SH-SY5Y (cell line): ENCODE measurements at regions not wholly inside any gene's neighbourhood (a gene's known extent, or its start where the extent isn't known, plus 50 kb on each side); places are given as distances from the start of the nearest gene placed in this dataset.

Source experiments
- GATA2 ChIP-seq: IDR thresholded peaks from 2 replicates; pipeline ENCODE4 v1.6.1; 2011; ENCODE audit warnings: mild to moderate bottlenecking, low read depth, low read length
- GATA3 ChIP-seq: IDR thresholded peaks from 2 replicates; pipeline ENCODE4 v1.6.1; 2011; ENCODE audit warnings: low read depth, mild to moderate bottlenecking, low read length, moderate library complexity

DNA sequence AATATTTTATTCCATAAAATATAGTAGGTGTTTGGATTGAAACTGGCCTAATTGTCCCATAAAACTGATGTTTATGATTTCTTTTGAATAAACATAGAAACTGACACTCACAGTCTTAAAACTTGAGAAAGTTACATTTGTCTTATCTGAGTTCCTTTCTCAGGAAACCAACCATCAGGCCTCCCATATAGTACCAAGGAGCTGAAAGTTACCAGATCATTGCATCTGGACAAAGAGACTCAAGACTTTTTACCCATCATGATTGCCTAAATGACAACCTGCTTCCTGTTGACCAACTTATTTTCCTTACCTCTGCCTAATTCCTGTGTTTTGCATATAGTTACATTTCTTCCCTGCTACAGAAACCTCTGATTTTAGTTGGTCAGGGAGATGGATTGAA, 137.0 kb upstream of the XPO1 start:
- TF ChIP-seq GATA3: no peak
- no peak for TF ChIP-seq GATA2

DNA sequence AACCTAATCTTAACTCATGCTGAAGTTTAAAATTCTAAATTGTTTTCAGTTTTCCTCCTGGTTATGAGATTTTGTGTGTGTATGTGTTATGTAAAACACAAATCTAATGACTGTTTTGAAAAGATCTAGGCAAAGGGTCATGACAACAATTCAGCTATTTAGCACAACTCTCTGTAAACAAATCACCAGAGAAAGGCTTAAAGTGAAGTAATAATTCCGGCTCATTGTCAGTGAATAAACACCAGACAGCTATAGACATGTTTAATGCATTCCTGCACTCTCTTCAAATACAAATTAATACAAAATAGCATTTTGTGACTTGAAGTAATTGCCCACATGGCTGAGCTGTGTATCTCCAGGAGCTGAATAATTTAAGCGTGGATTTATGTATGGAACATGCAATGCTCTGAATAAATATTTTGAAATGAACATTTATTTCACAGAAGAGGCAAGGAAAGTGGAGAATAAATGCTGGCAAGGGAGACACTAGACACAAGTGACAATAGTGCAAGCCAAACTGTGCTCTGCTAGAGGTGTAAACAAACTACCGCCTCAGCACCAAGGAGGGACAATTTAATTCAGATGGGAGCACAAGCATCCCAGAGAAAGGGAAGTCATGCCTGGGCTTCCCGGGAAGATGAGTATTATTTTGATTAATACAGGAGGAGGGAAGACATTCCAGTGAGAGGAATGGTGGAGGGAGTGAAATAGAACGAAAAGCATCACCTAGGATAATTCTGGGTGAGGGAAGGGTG, 133.6 kb upstream of the XPO1 start:
- TF ChIP-seq GATA3: no peak
- TF ChIP-seq GATA2: no peak

- no peak for TF ChIP-seq GATA3
- no peak for TF ChIP-seq GATA2
Observed at GRCh38 chr2:61670591-61671501, 132.7 kb upstream of the XPO1 start.

- no peak for TF ChIP-seq GATA2
Observed at GRCh38 chr2:61664190-61664589, 126.0 kb upstream of the XPO1 start.

GRCh38 chr2:61662990-61663389, 124.8 kb upstream of the XPO1 start:
- TF ChIP-seq GATA2: no peak

DNA sequence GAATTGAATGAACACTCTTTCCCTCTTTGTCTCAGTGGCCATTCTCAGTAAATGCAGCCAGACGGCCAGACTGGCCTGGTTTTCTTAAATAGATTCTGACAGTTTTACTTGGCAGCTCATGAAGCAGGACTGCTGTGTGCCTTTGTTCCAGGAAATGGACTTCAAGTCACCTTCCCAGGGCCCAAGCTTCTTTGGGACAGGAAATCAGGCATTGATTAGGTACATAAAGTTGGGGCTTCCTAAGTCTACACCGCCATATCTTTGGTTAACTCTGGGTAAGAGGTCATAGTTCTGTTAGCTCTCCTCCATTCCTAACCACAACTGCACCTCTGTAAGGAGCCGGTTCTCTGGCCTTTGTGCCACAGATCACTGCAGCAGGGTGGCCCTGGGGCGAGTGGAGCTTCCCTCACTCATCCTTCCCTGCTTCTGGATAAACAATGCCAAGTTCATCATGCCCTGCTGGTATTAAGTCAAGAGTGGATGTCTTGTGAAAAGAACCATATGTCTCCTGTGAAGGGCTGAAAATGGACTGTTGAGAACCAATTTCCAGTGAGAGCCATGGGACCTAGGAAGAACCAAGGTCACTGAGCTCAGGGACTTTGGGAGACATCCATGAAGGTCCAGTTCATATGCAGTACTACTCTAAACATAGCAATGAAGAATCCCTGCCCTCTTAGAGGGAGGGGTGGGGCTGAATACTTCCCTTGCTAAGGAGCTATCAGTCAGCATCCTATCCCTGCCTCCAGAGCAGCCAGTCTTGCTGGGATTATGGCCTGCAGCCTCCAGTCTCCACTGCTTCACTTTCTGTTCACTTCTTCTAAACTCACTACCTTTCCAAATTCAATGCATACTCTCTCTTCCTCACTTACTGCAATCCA, 122.6 kb upstream of the XPO1 start:
- TF ChIP-seq GATA3: no peak
- no peak for TF ChIP-seq GATA2

GRCh38 chr2:61658841-61659780, 121.0 kb upstream of the XPO1 start:
- TF ChIP-seq GATA2: no peak
- TF ChIP-seq GATA3: no peak

GRCh38 chr2:61649021-61649420, 110.9 kb upstream of the XPO1 start:
- TF ChIP-seq GATA3 (no peak), GATA2 (no peak)

GRCh38 chr2:61647044-61647443, 108.9 kb upstream of the XPO1 start:
- TF ChIP-seq GATA3 (no peak), GATA2 (no peak)

DNA sequence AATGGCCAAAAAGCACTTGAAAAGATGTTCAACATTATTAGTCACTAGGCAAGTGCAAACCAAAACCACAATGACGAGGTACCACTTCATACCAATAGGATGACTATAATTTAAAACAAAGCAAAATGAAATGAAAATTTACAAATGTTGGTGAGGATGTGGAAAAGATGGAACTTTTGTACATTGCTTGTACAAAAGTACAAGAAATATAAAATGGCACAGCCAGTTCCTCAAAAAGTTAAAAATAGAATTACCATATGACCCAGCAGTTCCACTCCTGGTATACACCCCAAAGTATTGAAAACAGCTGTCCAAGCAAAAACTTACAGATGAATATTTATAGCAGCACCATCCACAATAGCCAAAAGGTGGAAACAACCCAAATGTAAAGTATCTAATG, 107.8 kb upstream of the XPO1 start:
- TF ChIP-seq GATA3 (no peak), GATA2 (no peak)

GRCh38 chr2:61640406-61640805, 102.2 kb upstream of the XPO1 start:
- TF ChIP-seq GATA2: no peak
- no peak for TF ChIP-seq GATA3

GRCh38 chr2:61639721-61640120, 101.6 kb upstream of the XPO1 start:
- TF ChIP-seq GATA3 (no peak), GATA2 (no peak)

DNA sequence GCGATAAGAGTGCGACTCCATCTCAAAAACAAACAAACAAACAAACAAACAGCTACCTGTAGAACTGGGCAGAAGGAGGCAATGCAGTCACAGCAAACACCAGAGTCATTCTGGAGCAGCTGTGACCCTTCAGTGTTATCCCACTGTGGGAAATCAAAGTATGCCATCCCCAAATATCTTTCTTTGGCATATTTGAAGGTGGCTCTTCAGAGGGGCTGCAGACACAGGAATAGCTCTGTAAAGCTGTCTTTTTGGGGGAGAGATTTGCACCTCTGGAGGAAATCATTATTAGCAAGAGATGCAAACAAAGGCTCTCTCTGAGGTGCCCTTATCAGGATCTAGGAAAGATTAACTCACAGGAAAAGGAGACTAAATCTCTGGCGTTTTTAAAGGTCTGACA, 98.5 kb upstream of the XPO1 start:
- no peak for TF ChIP-seq GATA3
- no peak for TF ChIP-seq GATA2

GRCh38 chr2:61634512-61634911, 96.4 kb upstream of the XPO1 start:
- TF ChIP-seq GATA2 (no peak), GATA3 (no peak)
